KMS-11 (cell line): ENCODE measurements at regions not wholly inside any gene's neighbourhood (a gene's known extent, or its start where the extent isn't known, plus 50 kb on each side); places are given as distances from the start of the nearest gene placed in this dataset.

Experiments used
- H2AFZ ChIP-seq: fragments of 200-600 bp; sonication (generic); 2 replicates; pipeline ENCODE4 v1.6.1; 2016; ENCODE audit warnings: antibody characterized with exemption, mixed run types, low read depth
- H3K27ac ChIP-seq: fragments of 200-600 bp; sonication (generic); 2 replicates; pipeline ENCODE4 v1.6.1; 2016; ENCODE audit warnings: mild to moderate bottlenecking, mixed run types
- H3K27me3 ChIP-seq: fragments of 200-600 bp; sonication (generic); 2 replicates; pipeline ENCODE4 v1.6.1; 2017; ENCODE audit warnings: mild to moderate bottlenecking, low read depth, mixed run types, moderate library complexity; ENCODE audit not compliant: insufficient read depth
- H3K36me3 ChIP-seq: fragments of 200-600 bp; sonication (generic); 2 replicates; pipeline ENCODE4 v1.6.1; 2017; ENCODE audit warnings: mild to moderate bottlenecking, mixed run types; ENCODE audit not compliant: insufficient read depth
- H3K4me1 ChIP-seq: fragments of 200-600 bp; sonication (generic); 2 replicates; pipeline ENCODE4 v1.6.1; 2016; ENCODE audit warnings: mild to moderate bottlenecking, low read depth, mixed run types; ENCODE audit not compliant: poor library complexity, severe bottlenecking
- H3K4me2 ChIP-seq: fragments of 200-600 bp; sonication (generic); 2 replicates; pipeline ENCODE4 v1.7.0; 2016; ENCODE audit warnings: mild to moderate bottlenecking, mixed run types
- H3K4me3 ChIP-seq: fragments of 200-600 bp; sonication (generic); IDR thresholded peaks from 2 replicates; pipeline ENCODE4 v1.6.1; 2017; ENCODE audit warnings: low read depth, low read length, mixed read lengths; ENCODE audit not compliant: insufficient read depth
- H3K79me2 ChIP-seq: fragments of 200-600 bp; sonication (generic); 2 replicates; pipeline ENCODE4 v1.6.1; 2016; ENCODE audit warnings: low read depth, mixed run types; ENCODE audit not compliant: insufficient read depth
- H3K9ac ChIP-seq: fragments of 200-600 bp; sonication (generic); 2 replicates; pipeline ENCODE4 v1.6.1; 2016; ENCODE audit warnings: mild to moderate bottlenecking, mixed run types
- H4K20me1 ChIP-seq: fragments of 200-600 bp; sonication (generic); 2 replicates; pipeline ENCODE4 v1.6.1; 2016; ENCODE audit warnings: mild to moderate bottlenecking, mixed run types; ENCODE audit not compliant: insufficient read depth
- CTCF ChIP-seq: fragments of 200-600 bp; sonication (generic); conservative IDR thresholded peaks from 2 replicates; pipeline ENCODE4 v1.6.1; 2017; ENCODE audit warnings: low read depth, mild to moderate bottlenecking, antibody characterized with exemption, low read length, moderate library complexity, mixed read lengths

GRCh38 chr11:119794756-119795155, 65.8 kb upstream of the NECTIN1 start:
- H3K27me3 ChIP-seq: no peaks in the 10 kb centered on the region
- no peak overlapping the region for H2AFZ ChIP-seq
- no peak overlapping the region for H3K4me2 ChIP-seq
- H3K4me3 ChIP-seq: no peak overlapping the region
- no peak overlapping the region for H3K27ac ChIP-seq
- H4K20me1 ChIP-seq: no peaks in the 10 kb centered on the region
- no peak overlapping the region for H3K9ac ChIP-seq
- H3K4me1 ChIP-seq: no peaks in the 10 kb centered on the region
- H3K36me3 ChIP-seq: no peaks in the 10 kb centered on the region
- no peaks in the 10 kb centered on the region for H3K79me2 ChIP-seq
- TF ChIP-seq CTCF: no peak

GRCh38 chr11:119794141-119794665, 65.2 kb upstream of the NECTIN1 start:
- Histone ChIP-seq H4K20me1 (no peaks in the 10 kb centered on the region), H3K36me3 (no peaks in the 10 kb centered on the region), H3K9ac (no peak overlapping the region), H3K79me2 (no peaks in the 10 kb centered on the region), H3K4me1 (no peaks in the 10 kb centered on the region), H3K27me3 (no peaks in the 10 kb centered on the region), H3K4me3 (no peak overlapping the region), H3K27ac (no peak overlapping the region), H2AFZ (no peak overlapping the region), H3K4me2 (no peak overlapping the region)
- TF ChIP-seq CTCF: no peak

- H2AFZ ChIP-seq: no peak overlapping the region
- no peak for TF ChIP-seq CTCF
- no peak overlapping the region for H3K27ac ChIP-seq
- no peaks in the 10 kb centered on the region for H3K79me2 ChIP-seq
- no peaks in the 10 kb centered on the region for H4K20me1 ChIP-seq
- no peak overlapping the region for H3K9ac ChIP-seq
- H3K4me3 ChIP-seq: no peak overlapping the region
- H3K36me3 ChIP-seq: no peaks in the 10 kb centered on the region
- H3K4me2 ChIP-seq: no peak overlapping the region
- H3K27me3 ChIP-seq: no peaks in the 10 kb centered on the region
- no peaks in the 10 kb centered on the region for H3K4me1 ChIP-seq
Observed at GRCh38 chr11:119793335-119793984, 64.5 kb upstream of the NECTIN1 start.

- Histone ChIP-seq H3K36me3 (no peaks in the 10 kb centered on the region), H3K4me1 (no peaks in the 10 kb centered on the region), H3K4me3 (no peak overlapping the region), H3K27me3 (no peaks in the 10 kb centered on the region), H2AFZ (no peak overlapping the region), H4K20me1 (no peaks in the 10 kb centered on the region), H3K4me2 (no peak overlapping the region), H3K27ac (no peak overlapping the region), H3K79me2 (no peaks in the 10 kb centered on the region), H3K9ac (no peak overlapping the region)
- TF ChIP-seq CTCF: no peak
Observed at GRCh38 chr11:119791701-119792151, 62.7 kb upstream of the NECTIN1 start.
